ENCODE measurements at regions not wholly inside any gene's neighbourhood (a gene's known extent, or its start where the extent isn't known, plus 50 kb on each side); places are given as distances from the start of the nearest gene placed in this dataset.

DNA sequence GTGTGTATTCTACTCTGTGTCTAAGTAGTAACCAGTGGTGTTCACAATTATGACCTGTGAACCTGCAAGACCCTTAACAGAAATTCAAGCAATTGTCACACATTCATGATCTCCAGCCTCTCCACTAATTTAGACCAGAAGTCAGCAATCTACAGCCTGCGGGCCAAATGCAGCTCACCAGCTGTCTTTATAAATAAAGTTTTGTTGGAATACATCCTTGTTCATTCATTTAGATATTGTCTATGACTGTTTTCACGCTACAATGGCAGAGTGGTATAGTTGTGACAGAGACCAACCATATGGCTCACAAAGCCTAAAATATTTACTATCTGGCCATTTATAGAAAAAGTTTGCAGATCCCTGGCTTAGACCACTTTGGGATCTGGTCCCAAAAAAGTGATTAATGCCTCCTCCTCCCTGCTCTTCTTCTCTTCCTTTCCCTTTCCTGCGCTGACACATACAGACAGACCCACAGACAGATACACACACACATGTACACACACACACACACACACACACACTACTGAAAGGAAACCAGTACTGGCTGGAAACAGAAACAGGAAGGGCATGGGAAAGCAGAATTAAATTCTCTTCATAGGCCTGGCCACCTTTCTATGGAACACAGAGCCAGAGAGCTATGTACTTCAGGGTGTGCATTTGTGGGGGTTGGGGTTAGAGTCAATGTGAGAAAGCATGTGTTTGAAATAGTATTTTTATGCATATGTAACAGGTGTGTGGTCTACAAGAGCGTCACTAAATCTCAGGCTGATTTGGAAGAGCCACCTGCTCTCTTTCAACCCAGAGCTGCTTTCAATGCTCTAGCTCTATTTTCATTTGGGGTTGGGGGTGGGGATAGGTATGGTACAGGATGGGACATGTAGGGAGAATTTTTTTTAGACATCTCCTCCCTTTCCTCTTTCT lies 49.7 kb upstream of the TMEM164 start:
- TF ChIP-seq, protein P1, sequence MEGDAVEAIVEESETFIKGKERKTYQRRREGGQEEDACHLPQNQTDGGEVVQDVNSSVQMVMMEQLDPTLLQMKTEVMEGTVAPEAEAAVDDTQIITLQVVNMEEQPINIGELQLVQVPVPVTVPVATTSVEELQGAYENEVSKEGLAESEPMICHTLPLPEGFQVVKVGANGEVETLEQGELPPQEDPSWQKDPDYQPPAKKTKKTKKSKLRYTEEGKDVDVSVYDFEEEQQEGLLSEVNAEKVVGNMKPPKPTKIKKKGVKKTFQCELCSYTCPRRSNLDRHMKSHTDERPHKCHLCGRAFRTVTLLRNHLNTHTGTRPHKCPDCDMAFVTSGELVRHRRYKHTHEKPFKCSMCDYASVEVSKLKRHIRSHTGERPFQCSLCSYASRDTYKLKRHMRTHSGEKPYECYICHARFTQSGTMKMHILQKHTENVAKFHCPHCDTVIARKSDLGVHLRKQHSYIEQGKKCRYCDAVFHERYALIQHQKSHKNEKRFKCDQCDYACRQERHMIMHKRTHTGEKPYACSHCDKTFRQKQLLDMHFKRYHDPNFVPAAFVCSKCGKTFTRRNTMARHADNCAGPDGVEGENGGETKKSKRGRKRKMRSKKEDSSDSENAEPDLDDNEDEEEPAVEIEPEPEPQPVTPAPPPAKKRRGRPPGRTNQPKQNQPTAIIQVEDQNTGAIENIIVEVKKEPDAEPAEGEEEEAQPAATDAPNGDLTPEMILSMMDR (IDR thresholded peaks at IDR 0.05; ENCODE audit: insufficient read depth, low read depth, low read length) = no peak
- TF ChIP-seq EZH2 (IDR thresholded peaks at IDR 0.05; ENCODE audit: insufficient read depth, low read length) = no peak
